ENCODE measurements at regions not wholly inside any gene's neighbourhood (a gene's known extent, or its start where the extent isn't known, plus 50 kb on each side); places are given as distances from the start of the nearest gene placed in this dataset.
A peak's percentile ranks its signal among the peaks of the same experiment; 100 is the strongest.

DNA sequence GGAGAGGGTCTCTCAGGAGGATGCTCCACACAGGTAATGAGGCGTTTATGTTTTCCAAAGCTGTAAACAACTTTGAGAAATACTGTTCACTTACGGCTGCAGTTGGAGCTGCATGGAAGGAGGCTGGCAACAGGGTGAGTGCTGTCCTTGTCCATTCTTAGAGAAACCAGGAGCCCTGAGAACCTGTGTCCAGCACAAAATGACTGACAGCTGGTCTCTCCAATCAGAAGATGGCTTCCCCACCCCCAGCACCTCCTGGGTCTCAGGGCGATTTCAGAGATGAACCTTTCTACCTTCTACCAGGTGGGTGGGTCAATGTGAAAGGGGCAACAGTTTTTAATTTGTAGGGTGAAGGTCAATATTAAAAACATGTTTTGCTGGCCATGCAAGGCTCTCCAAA is 353.6 kb downstream of the NPHP4 start:
- Histone ChIP-seq H3K4me1 (ENCODE audit: control insufficient read depth in 2 of 3, insufficient read depth in 2 of 3, low read depth in 1 of 3, low read length in 3 of 3) (no peaks in the 10 kb centered on the region), H3K9ac (ENCODE audit: low read length in 3 of 3) (no peak overlapping the region), H3K27me3 (ENCODE audit: control insufficient read depth, insufficient read depth, low read length) (no peaks in the 10 kb centered on the region), H3K36me3 (ENCODE audit: control insufficient read depth in 2 of 3, insufficient read depth in 3 of 3, low read length in 3 of 3) (no peaks in the 10 kb centered on the region), H3K27ac (ENCODE audit: low read depth in 2 of 2, low read length in 2 of 2) (no peak overlapping the region), H3K4me3 (ENCODE audit: low read length in 3 of 3) (no peak overlapping the region), H3K9me3 (ENCODE audit: control insufficient read depth in 2 of 3, insufficient read depth in 1 of 3, low read length in 3 of 3) (no peaks in the 10 kb centered on the region)
- DNase-seq (peak in 1 of 5 donors; percentile 5), FAIRE-seq (no peak)
- TF ChIP-seq, protein P1, sequence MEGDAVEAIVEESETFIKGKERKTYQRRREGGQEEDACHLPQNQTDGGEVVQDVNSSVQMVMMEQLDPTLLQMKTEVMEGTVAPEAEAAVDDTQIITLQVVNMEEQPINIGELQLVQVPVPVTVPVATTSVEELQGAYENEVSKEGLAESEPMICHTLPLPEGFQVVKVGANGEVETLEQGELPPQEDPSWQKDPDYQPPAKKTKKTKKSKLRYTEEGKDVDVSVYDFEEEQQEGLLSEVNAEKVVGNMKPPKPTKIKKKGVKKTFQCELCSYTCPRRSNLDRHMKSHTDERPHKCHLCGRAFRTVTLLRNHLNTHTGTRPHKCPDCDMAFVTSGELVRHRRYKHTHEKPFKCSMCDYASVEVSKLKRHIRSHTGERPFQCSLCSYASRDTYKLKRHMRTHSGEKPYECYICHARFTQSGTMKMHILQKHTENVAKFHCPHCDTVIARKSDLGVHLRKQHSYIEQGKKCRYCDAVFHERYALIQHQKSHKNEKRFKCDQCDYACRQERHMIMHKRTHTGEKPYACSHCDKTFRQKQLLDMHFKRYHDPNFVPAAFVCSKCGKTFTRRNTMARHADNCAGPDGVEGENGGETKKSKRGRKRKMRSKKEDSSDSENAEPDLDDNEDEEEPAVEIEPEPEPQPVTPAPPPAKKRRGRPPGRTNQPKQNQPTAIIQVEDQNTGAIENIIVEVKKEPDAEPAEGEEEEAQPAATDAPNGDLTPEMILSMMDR (IDR thresholded peaks at IDR 0.05; ENCODE audit: borderline replicate concordance, extremely low read depth, insufficient read depth) = no peak
- intact Hi-C loops (cut with DNase I) = no loop called here

DNA sequence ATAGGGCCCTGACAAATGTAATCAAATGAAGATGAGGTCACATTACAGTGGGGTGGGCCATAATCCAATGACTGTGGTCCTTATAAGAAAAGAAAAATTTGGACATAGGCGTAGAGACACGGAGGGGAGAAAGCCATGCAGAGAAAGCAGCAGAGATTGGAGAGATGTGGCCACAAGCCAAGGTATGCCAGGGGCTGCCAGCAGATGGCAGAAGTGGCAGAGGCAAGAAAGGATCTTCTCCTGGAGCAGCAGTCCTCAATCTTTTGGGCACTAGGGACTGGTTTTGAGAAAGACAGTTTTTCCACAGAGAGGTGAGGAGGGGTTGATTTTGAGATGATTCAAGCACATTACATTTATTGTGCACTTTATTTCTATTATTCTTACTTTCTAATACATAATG is 355.1 kb downstream of the NPHP4 start:
- Histone ChIP-seq H3K36me3 (ENCODE audit: control insufficient read depth in 2 of 3, insufficient read depth in 3 of 3, low read length in 3 of 3) (no peaks in the 10 kb centered on the region), H3K4me1 (ENCODE audit: control insufficient read depth in 2 of 3, insufficient read depth in 2 of 3, low read depth in 1 of 3, low read length in 3 of 3) (no peaks in the 10 kb centered on the region), H3K4me3 (ENCODE audit: low read length in 3 of 3) (no peak overlapping the region), H3K27ac (ENCODE audit: low read depth in 2 of 2, low read length in 2 of 2) (no peak overlapping the region), H3K9ac (ENCODE audit: low read length in 3 of 3) (no peak overlapping the region), H3K27me3 (ENCODE audit: control insufficient read depth, insufficient read depth, low read length) (no peaks in the 10 kb centered on the region), H3K9me3 (ENCODE audit: control insufficient read depth in 2 of 3, insufficient read depth in 1 of 3, low read length in 3 of 3) (no peaks in the 10 kb centered on the region)
- TF ChIP-seq, protein P1 (IDR thresholded peaks at IDR 0.05; ENCODE audit: borderline replicate concordance, extremely low read depth, insufficient read depth) = peak; percentile 40
- intact Hi-C loops (cut with DNase I) = no loop called here
- FAIRE-seq (no peak), DNase-seq (peak in 1 of 5 donors; percentile 5)

DNA sequence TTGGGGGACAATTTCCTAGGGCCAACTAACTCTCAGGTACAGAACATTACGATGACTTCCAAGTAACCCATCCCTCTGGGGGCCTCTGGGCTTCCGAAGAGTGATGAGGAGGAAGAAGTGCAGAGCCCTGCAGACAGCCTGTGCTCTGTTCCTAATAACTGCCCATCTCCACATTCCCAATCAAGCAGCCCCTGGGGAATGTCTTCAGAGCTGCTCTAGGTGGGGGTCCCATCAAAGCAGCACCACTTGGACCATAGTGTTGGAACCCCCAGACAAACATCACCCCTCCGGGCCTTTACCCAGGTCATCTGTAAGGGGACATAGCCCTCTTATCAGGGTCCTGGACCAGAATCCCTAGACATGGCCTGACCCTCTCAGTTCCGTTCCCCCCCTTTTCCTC is 357.3 kb downstream of the NPHP4 start:
- no peaks in the 10 kb centered on the region for H3K9me3 ChIP-seq (ENCODE audit: control insufficient read depth in 2 of 3, insufficient read depth in 1 of 3, low read length in 3 of 3)
- H3K4me3 ChIP-seq (ENCODE audit: low read length in 3 of 3) = no peak overlapping the region
- peak in 1 of 5 donors; percentile 2 for DNase-seq
- no peak for FAIRE-seq
- no peaks in the 10 kb centered on the region for H3K27me3 ChIP-seq (ENCODE audit: control insufficient read depth, insufficient read depth, low read length)
- no peak overlapping the region for H3K27ac ChIP-seq (ENCODE audit: low read depth in 2 of 2, low read length in 2 of 2)
- H3K4me1 ChIP-seq (ENCODE audit: control insufficient read depth in 2 of 3, insufficient read depth in 2 of 3, low read depth in 1 of 3, low read length in 3 of 3) = no peaks in the 10 kb centered on the region
- H3K9ac ChIP-seq (ENCODE audit: low read length in 3 of 3) = no peak overlapping the region
- intact Hi-C loops (cut with DNase I) = no loop called here
- H3K36me3 ChIP-seq (ENCODE audit: control insufficient read depth in 2 of 3, insufficient read depth in 3 of 3, low read length in 3 of 3) = no peaks in the 10 kb centered on the region
- TF ChIP-seq, protein P1 (IDR thresholded peaks at IDR 0.05; ENCODE audit: borderline replicate concordance, extremely low read depth, insufficient read depth) = no peak

DNA sequence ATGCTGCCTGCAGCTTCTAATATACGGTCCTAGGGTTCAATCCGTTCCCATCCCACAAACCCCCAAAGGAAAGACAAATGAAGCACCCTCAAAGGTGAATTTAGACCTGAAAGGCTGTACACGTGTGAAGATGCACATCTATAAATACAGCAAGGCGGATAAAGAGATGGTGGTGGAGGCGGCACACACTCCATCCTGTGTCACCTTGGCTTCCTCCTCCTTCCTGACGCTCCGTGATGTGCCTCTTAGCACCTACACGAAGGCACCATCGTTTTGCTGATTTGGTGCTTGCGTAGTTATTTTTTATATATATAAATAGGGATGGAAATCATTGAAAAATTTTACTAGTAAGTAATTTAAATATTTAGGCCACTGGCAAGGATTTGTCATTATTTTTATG is 359.4 kb downstream of the NPHP4 start:
- H3K36me3 ChIP-seq (ENCODE audit: control insufficient read depth in 2 of 3, insufficient read depth in 3 of 3, low read length in 3 of 3) = no peaks in the 10 kb centered on the region
- TF ChIP-seq, protein P1 (IDR thresholded peaks at IDR 0.05; ENCODE audit: borderline replicate concordance, extremely low read depth, insufficient read depth) = no peak
- no peak overlapping the region for H3K27ac ChIP-seq (ENCODE audit: low read depth in 2 of 2, low read length in 2 of 2)
- FAIRE-seq (no peak), DNase-seq (peak in 1 of 5 donors; percentile 10)
- intact Hi-C loops (cut with DNase I) = no loop called here
- no peak overlapping the region for H3K9ac ChIP-seq (ENCODE audit: low read length in 3 of 3)
- no peaks in the 10 kb centered on the region for H3K4me1 ChIP-seq (ENCODE audit: control insufficient read depth in 2 of 3, insufficient read depth in 2 of 3, low read depth in 1 of 3, low read length in 3 of 3)
- no peaks in the 10 kb centered on the region for H3K27me3 ChIP-seq (ENCODE audit: control insufficient read depth, insufficient read depth, low read length)
- no peaks in the 10 kb centered on the region for H3K9me3 ChIP-seq (ENCODE audit: control insufficient read depth in 2 of 3, insufficient read depth in 1 of 3, low read length in 3 of 3)
- H3K4me3 ChIP-seq (ENCODE audit: low read length in 3 of 3) = no peak overlapping the region
